ENCODE measurements at regions not wholly inside any gene's neighbourhood (a gene's known extent, or its start where the extent isn't known, plus 50 kb on each side); places are given as distances from the start of the nearest gene placed in this dataset.
"Not testable (repeated sequence)": the region's sequence is repeated elsewhere in the genome, so short reads cannot be mapped to it uniquely, and the experiment has no call there.

DNA sequence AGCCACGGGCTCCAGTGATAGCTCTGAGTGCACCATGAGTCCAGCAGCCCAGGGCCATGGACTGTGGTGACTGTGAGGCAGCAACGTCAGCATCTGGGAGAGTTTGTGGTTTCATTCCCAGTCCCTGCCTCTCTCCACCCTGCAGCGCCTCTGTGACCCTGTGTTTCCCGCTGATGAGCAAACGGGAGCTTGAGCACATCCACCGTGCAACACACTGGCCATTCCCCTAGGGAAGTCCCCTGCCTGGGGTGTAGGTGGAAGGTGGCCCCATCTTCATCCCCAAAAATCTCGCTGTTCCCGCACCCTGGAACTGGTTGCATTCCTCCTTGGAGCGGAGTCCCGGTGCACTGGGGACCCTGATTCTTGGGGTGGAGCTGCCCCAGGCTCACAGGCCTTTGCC is 56.9 kb upstream of the SGMS1 start:
- CTCF ChIA-PET (ENCODE audit: partially characterized antibody); H3K36me3 ChIP-seq (ENCODE audit: control insufficient read depth in 2 of 4, insufficient read depth in 4 of 4, low read length in 3 of 4); H4K5ac ChIP-seq (ENCODE audit: insufficient read length, low read depth, low read length); H3K23me2 ChIP-seq (ENCODE audit: low read depth, low read length); H3K79me2 ChIP-seq (ENCODE audit: control insufficient read depth in 1 of 2, insufficient read depth in 2 of 2, low read length in 2 of 2); H2BK12ac ChIP-seq (ENCODE audit: low read depth, low read length); H2BK20ac ChIP-seq (ENCODE audit: low read length); H3K56ac ChIP-seq (replicated peaks; ENCODE audit: insufficient read length, low read depth, low read length); H3K79me1 ChIP-seq (ENCODE audit: low read depth, low read length); H2BK120ac ChIP-seq (replicated peaks; ENCODE audit: low read depth, low read length); H2BK15ac ChIP-seq (ENCODE audit: low read length); FAIRE-seq; H4K20me1 ChIP-seq (replicated peaks in 1 of 2; ENCODE audit: control insufficient read depth in 1 of 2, insufficient read depth in 2 of 2, low read length in 2 of 2); H2BK5ac ChIP-seq (ENCODE audit: low read depth, low read length); H3K9ac ChIP-seq (replicated peaks in 1 of 4; ENCODE audit: extremely low read depth in 1 of 4, low read depth in 3 of 4, low read length in 3 of 4); H3K23ac ChIP-seq (ENCODE audit: insufficient read length); DNase-seq (ENCODE audit: low read depth in 1 of 2, low spot score in 2 of 2); H3K4ac ChIP-seq (replicated peaks; ENCODE audit: insufficient read length, low read depth, low read length); H3K4me2 ChIP-seq (ENCODE audit: insufficient read depth in 1 of 2, low read depth in 2 of 2, low read length in 2 of 2); H3K4me1 ChIP-seq (replicated peaks in 1 of 4; ENCODE audit: control insufficient read depth in 3 of 4, insufficient read depth in 4 of 4, low read length in 3 of 4); H3K4me3 ChIP-seq (ENCODE audit: extremely low read depth in 1 of 4, insufficient read depth in 2 of 4, low read depth in 3 of 4, low read length in 4 of 4); H3K9me3 ChIP-seq (ENCODE audit: insufficient read depth in 2 of 2, low read depth in 1 of 2, low read length in 1 of 2); H4K91ac ChIP-seq (replicated peaks; ENCODE audit: insufficient read length, low read length); H3K14ac ChIP-seq (ENCODE audit: insufficient read length); H3K18ac ChIP-seq (ENCODE audit: extremely low read depth, low read length); H3K27me3 ChIP-seq (replicated peaks in 1 of 4; ENCODE audit: control insufficient read depth in 3 of 4, extremely low read depth in 1 of 4, insufficient read depth in 3 of 4, low read length in 3 of 4); POLR2A ChIA-PET (ENCODE audit: partially characterized antibody); H3K27ac ChIP-seq (ENCODE audit: low read depth, low read length); H2AK5ac ChIP-seq (ENCODE audit: low read depth, low read length); H2AFZ ChIP-seq (ENCODE audit: low read length); H4K8ac ChIP-seq (ENCODE audit: extremely low read depth, insufficient read depth, low read length): not testable (repeated sequence)
- WGBS, 2 experiments (ENCODE audit: extremely low coverage in 1 of 2, insufficient coverage in 1 of 2, insufficient read length in 1 of 2, insufficient replicate concordance in 2 of 2, low coverage in 1 of 2, low lambda C conversion rate in 2 of 2, missing lambda C conversion rate in 1 of 2) = 94% methylated on average over 10 of the region's 10 CpGs; no CpG with 5 or more reads in 1 of the 2 experiments
